ENCODE measurements at regions not wholly inside any gene's neighbourhood (a gene's known extent, or its start where the extent isn't known, plus 50 kb on each side); places are given as distances from the start of the nearest gene placed in this dataset.
"Not testable (repeated sequence)": the region's sequence is repeated elsewhere in the genome, so short reads cannot be mapped to it uniquely, and the experiment has no call there.

- in situ Hi-C loops (cut with MboI; ENCODE audit: low pct_unique_long_range_greater_than_20kb in 2 of 9, low sequenced_read_pairs in 9 of 9, unreplicated experiment in 9 of 9) = no loop called here
- Histone ChIP-seq H3K27ac (no peak overlapping the region), H3K4me1 (replicated peaks in 1 of 2) (no peaks in the 10 kb centered on the region), H3K4me3 (no peak overlapping the region)
- 0 to 100% (median 13%) methylated on average over 1 of the region's 1 CpG; no CpG with 5 or more reads in 3 of the 10 experiments for WGBS, 10 experiments
- ATAC-seq (replicated peaks in 6 of 8) = no peak
Observed at GRCh38 chr7:118826246-118826645, 601.7 kb downstream of the ANKRD7 start.

- 0 to 100% (median 73%) methylated on average over 1 to 2 of the region's 2 CpGs; no CpG with 5 or more reads in 2 of the 10 experiments for WGBS, 10 experiments
- Histone ChIP-seq H3K27ac (no peak overlapping the region), H3K4me3 (no peak overlapping the region), H3K4me1 (replicated peaks in 1 of 2) (no peaks in the 10 kb centered on the region)
- no peak for ATAC-seq (replicated peaks in 6 of 8)
- in situ Hi-C loops (cut with MboI; ENCODE audit: low pct_unique_long_range_greater_than_20kb in 2 of 9, low sequenced_read_pairs in 9 of 9, unreplicated experiment in 9 of 9) = no loop called here
Observed at GRCh38 chr7:118836933-118837332, 612.4 kb downstream of the ANKRD7 start.

DNA sequence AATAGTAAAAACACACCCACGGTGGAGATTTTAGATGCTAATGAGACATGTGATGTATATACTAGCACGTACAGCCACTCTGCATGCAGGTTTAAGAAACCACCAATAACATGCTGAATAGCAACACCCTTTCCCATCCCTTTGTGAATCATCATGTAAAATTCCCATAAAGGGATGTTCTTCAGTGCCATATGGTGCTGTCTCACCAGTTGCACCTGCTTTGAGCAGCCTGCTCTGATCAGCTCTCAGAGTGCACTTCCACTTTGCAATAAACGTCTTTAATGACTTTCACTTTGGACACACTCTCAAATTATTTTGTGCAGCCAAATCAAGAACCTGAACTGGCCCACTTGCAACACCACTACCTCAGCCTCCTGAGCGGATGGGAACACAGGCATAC lies 615.0 kb downstream of the ANKRD7 start:
- in situ Hi-C loops (cut with MboI; ENCODE audit: low pct_unique_long_range_greater_than_20kb in 2 of 9, low sequenced_read_pairs in 9 of 9, unreplicated experiment in 9 of 9) = no loop called here
- 0 to 100% (median 81%) methylated on average over 1 to 4 of the region's 4 CpGs; no CpG with 5 or more reads in 2 of the 10 experiments for WGBS, 10 experiments
- ATAC-seq (replicated peaks in 6 of 8) = peak in 3 of 8 experiments; percentile 76 to 98 (median 90)
- H3K4me3 ChIP-seq = no peak overlapping the region
- H3K27ac ChIP-seq = no peak overlapping the region
- H3K4me1 ChIP-seq (replicated peaks in 1 of 2) = no peaks in the 10 kb centered on the region

- H3K27ac ChIP-seq = no peak overlapping the region
- 3 to 100% (median 82%) methylated on average over 1 of the region's 1 CpG; no CpG with 5 or more reads in 1 of the 10 experiments for WGBS, 10 experiments
- no peaks in the 10 kb centered on the region for H3K4me1 ChIP-seq (replicated peaks in 1 of 2)
- no peak overlapping the region for H3K4me3 ChIP-seq
- no peak for ATAC-seq (replicated peaks in 6 of 8)
- in situ Hi-C loops (cut with MboI; ENCODE audit: low pct_unique_long_range_greater_than_20kb in 2 of 9, low sequenced_read_pairs in 9 of 9, unreplicated experiment in 9 of 9) = no loop called here
Observed at GRCh38 chr7:118843456-118843855, 619.0 kb downstream of the ANKRD7 start.

DNA sequence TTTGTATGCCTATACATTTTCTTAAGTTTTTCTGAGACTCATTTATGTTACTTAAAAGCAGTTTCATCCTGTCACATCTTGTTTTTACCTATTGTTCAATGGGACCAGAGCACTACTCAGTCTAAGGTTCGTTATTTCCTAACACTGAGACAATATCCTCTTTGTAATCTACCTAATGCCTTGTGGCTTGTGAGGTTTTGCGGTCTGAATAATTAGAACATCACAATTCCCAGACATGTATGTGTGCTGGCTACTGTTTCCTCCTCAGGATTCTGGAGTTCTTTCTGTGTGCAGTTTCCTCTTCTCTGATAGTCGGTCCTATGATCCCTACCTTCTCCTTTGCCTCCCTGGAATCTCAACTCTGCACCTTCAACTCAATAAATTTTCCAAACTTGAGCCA lies 620.2 kb downstream of the ANKRD7 start:
- no peaks in the 10 kb centered on the region for H3K4me1 ChIP-seq (replicated peaks in 1 of 2)
- ATAC-seq (replicated peaks in 6 of 8) = no peak
- no peak overlapping the region for H3K27ac ChIP-seq
- no peak overlapping the region for H3K4me3 ChIP-seq
- 0 to 93% (median 64%) methylated on average over 1 to 3 of the region's 3 CpGs; no CpG with 5 or more reads in 1 of the 10 experiments for WGBS, 10 experiments
- in situ Hi-C loops (cut with MboI; ENCODE audit: low pct_unique_long_range_greater_than_20kb in 2 of 9, low sequenced_read_pairs in 9 of 9, unreplicated experiment in 9 of 9) = no loop called here

- H3K27ac ChIP-seq = no peak overlapping the region
- no peaks in the 10 kb centered on the region for H3K4me1 ChIP-seq (replicated peaks in 1 of 2)
- no peak for ATAC-seq (replicated peaks in 6 of 8)
- in situ Hi-C loops (cut with MboI; ENCODE audit: low pct_unique_long_range_greater_than_20kb in 2 of 9, low sequenced_read_pairs in 9 of 9, unreplicated experiment in 9 of 9) = no loop called here
- H3K4me3 ChIP-seq = no peak overlapping the region
- 11 to 94% (median 85%) methylated on average over 1 to 3 of the region's 3 CpGs; no CpG with 5 or more reads in 1 of the 10 experiments for WGBS, 10 experiments
Observed at GRCh38 chr7:118845791-118846190, 621.3 kb downstream of the ANKRD7 start.

DNA sequence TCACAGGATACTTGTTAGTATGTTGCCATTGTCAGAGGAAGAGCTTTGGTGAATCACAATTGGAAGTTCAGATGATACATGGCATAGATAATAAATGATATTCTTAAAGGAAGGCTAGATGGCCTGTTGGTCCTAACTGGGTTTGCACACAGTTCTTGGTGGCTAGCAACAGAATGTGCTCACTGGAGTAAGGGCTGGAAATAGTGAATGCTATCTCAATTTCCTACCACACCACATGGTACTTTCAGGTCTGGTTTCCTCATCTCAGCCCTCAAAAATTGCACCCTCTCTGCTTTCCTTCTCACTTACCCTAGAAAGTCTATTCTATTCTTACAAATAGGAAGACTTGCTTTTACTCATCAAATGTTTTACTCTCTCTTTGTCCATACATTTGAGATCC lies 622.5 kb downstream of the ANKRD7 start:
- in situ Hi-C loops (cut with MboI; ENCODE audit: low pct_unique_long_range_greater_than_20kb in 2 of 9, low sequenced_read_pairs in 9 of 9, unreplicated experiment in 9 of 9) = no loop called here

DNA sequence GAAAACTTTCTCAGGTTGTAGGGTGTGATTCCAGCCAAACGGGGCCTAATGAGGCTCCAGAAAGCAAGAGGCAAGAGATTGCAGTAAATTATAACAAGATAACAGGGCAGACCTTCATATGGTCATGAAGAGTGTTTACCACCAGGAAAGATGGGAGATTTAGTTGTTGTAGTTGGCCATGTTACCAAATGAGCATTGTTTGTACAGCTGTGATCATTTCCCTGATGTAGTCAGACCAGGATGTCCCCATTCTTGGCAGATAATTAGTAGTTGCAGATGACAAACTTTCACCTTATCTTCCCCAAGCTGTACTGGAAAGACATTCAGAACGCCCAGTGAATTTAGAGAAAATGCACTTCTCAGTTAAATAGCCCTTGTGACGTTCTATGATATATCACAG lies 630.8 kb downstream of the ANKRD7 start:
- Histone ChIP-seq H3K27ac (no peak overlapping the region), H3K4me1 (replicated peaks in 1 of 2) (no peaks in the 10 kb centered on the region), H3K4me3 (no peak overlapping the region)
- WGBS, 10 experiments = 0 to 100% (median 69%) methylated on average over 2 to 3 of the region's 3 CpGs
- peak in 1 of 8 experiments; percentile 52 for ATAC-seq (replicated peaks in 6 of 8)
- in situ Hi-C loops (cut with MboI; ENCODE audit: low pct_unique_long_range_greater_than_20kb in 2 of 9, low sequenced_read_pairs in 9 of 9, unreplicated experiment in 9 of 9) = no loop called here

More for the DNA sequence above, 622.5 kb downstream of the ANKRD7 start:
- H3K27ac ChIP-seq = no peak overlapping the region
- no peak overlapping the region for H3K4me3 ChIP-seq
- no peak for ATAC-seq (replicated peaks in 6 of 8)
- H3K4me1 ChIP-seq (replicated peaks in 1 of 2) = no peaks in the 10 kb centered on the region

DNA sequence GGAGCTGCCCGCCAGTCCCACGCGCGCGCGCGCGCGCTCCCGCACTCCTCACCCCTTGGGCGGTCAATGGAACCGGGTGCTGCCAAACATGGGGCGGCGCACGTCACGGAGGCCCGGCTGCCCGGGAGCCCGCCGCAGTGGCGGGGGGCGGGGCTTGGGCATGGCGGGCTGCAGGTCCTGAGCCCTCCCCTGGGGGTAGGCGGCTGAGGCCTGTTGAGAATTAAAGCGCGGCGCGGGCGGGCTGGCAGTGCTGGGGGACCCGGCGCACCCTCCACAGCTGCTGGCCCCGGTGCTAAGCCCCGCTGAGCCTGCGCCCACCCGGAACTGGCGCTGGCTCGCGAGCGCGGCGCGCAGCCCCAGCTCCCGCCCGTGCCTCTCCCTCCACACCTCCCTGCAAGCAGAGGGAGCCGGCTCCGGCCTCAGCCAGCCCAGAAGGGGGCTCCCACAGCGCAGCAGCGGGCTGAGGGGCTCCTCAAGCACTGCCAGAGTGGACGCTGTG lies 634.2 kb downstream of the ANKRD7 start:
- Histone ChIP-seq H3K4me3 (no peak overlapping the region), H3K27ac (no peak overlapping the region), H3K4me1 (replicated peaks in 1 of 2) (no peaks in the 10 kb centered on the region)
- ATAC-seq (replicated peaks in 6 of 8) = peak in 1 of 8 experiments; percentile 82
- in situ Hi-C loops (cut with MboI; ENCODE audit: low pct_unique_long_range_greater_than_20kb in 2 of 9, low sequenced_read_pairs in 9 of 9, unreplicated experiment in 9 of 9) = no loop called here
- WGBS, 10 experiments = 33 to 100% (median 100%) methylated on average over 1 to 12 of the region's 49 CpGs; no CpG with 5 or more reads in 5 of the 10 experiments

DNA sequence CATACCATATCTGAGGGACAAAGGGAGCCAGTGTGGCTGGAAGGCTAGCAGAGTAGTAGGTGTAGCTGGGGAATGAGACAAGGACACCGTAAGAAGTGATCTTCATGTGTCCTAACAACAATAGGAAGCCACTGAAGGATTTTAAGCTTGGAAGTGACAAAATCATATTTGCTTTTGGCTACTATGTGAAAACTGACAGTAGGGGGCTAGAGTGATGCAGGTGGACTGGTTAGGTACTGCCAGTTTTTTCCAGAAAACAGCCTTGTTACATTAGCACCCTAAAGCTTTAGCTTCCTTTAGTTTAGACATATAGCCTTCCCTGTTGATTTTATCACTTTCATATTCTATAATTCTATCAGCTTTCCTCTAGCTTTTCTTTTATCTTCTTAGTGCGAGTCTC lies 637.1 kb downstream of the ANKRD7 start:
- in situ Hi-C loops (cut with MboI; ENCODE audit: low pct_unique_long_range_greater_than_20kb in 2 of 9, low sequenced_read_pairs in 9 of 9, unreplicated experiment in 9 of 9) = no loop called here
- Histone ChIP-seq H3K27ac (no peak overlapping the region), H3K4me3 (no peak overlapping the region), H3K4me1 (replicated peaks in 1 of 2) (no peaks in the 10 kb centered on the region)
- no peak for ATAC-seq (replicated peaks in 6 of 8)
- 6 to 100% (median 72%) methylated on average over 1 to 2 of the region's 2 CpGs; no CpG with 5 or more reads in 1 of the 10 experiments for WGBS, 10 experiments

DNA sequence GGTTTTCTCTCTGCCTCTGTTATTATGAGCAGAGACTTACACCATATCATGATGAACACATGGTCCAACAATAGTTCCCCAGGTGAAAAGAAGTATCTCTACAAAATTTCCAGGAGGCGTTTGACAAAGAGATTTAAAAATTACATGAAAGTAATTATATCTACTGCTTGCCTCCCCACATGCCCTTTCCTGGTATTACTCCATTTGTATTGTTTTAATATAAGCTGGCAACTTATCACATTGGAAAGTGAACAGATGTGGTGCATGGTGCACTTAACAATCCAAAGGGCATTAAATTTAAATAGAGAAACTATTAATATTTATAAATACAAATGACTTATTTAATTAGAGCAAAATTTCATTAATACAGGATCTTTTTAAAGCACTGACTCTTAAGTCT lies 638.2 kb downstream of the ANKRD7 start:
- in situ Hi-C loops (cut with MboI; ENCODE audit: low pct_unique_long_range_greater_than_20kb in 2 of 9, low sequenced_read_pairs in 9 of 9, unreplicated experiment in 9 of 9) = no loop called here
- Histone ChIP-seq H3K4me3 (no peak overlapping the region), H3K27ac (no peak overlapping the region), H3K4me1 (replicated peaks in 1 of 2) (no peaks in the 10 kb centered on the region)
- WGBS, 10 experiments = 0 to 100% (median 67%) methylated on average over 1 of the region's 1 CpG; no CpG with 5 or more reads in 2 of the 10 experiments
- no peak for ATAC-seq (replicated peaks in 6 of 8)

GRCh38 chr7:118863966-118864365 lies 639.5 kb downstream of the ANKRD7 start:
- Histone ChIP-seq H3K27ac (no peak overlapping the region), H3K4me3 (no peak overlapping the region), H3K4me1 (replicated peaks in 1 of 2) (no peaks in the 10 kb centered on the region)
- ATAC-seq (replicated peaks in 6 of 8) = no peak
- in situ Hi-C loops (cut with MboI; ENCODE audit: low pct_unique_long_range_greater_than_20kb in 2 of 9, low sequenced_read_pairs in 9 of 9, unreplicated experiment in 9 of 9) = no loop called here
- 0 to 100% (median 85%) methylated on average over 1 to 2 of the region's 2 CpGs for WGBS, 10 experiments

DNA sequence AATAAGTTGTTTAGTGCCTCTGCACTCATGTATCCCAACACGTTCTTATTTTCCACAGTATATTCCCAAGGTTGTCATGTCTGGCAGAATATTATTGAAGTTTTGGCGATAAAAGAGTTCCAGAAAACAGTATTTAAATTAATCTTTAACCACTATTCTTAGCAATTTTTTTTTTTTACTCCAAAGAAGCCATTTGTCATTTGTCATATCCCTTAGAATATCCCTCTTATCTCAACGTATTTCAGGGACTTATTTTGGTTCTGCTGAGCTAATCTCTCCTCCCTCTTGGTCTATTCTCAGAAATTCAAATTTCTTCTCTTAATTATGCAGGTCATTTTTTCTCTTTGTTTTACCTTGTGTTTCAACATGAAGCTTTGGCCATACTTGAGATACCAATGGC lies 643.4 kb downstream of the ANKRD7 start:
- 0 to 100% (median 50%) methylated on average over 1 to 3 of the region's 3 CpGs for WGBS, 10 experiments
- no peak overlapping the region for H3K27ac ChIP-seq
- no peak overlapping the region for H3K4me3 ChIP-seq
- no peak for ATAC-seq (replicated peaks in 6 of 8)
- in situ Hi-C loops (cut with MboI; ENCODE audit: low pct_unique_long_range_greater_than_20kb in 2 of 9, low sequenced_read_pairs in 9 of 9, unreplicated experiment in 9 of 9) = no loop called here
- H3K4me1 ChIP-seq (replicated peaks in 1 of 2) = no peaks in the 10 kb centered on the region

GRCh38 chr7:118869141-118869540 lies 644.6 kb downstream of the ANKRD7 start:
- ATAC-seq (replicated peaks in 6 of 8); in situ Hi-C loops (cut with MboI; ENCODE audit: low pct_unique_long_range_greater_than_20kb in 2 of 9, low sequenced_read_pairs in 9 of 9, unreplicated experiment in 9 of 9); H3K4me3 ChIP-seq; H3K27ac ChIP-seq; H3K4me1 ChIP-seq (replicated peaks in 1 of 2): not testable (repeated sequence)
- WGBS, 10 experiments = 20 to 100% (median 91%) methylated on average over 1 to 2 of the region's 2 CpGs; no CpG with 5 or more reads in 2 of the 10 experiments
